ENCODE measurements at regions not wholly inside any gene's neighbourhood (a gene's known extent, or its start where the extent isn't known, plus 50 kb on each side); places are given as distances from the start of the nearest gene placed in this dataset.

DNA sequence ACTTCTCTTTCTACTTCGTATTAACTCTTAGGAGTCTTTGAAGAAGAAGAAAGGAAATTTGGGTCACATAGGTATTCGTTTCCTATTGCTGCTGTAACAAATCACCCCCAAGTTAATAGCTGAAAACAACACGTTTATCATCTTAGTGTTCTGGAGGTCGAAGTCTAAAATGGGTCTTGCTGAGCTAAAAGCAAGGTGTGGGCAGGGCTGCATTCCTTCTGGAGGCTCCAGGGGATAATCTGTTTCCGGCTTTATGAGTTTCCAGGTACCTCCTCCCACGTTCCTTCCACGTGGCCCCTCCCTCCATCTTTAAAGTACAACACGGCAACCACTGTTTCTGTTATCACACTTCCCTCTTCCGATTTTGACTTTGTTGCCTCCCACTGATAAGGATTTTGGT is 233.5 kb upstream of the RBBP8 start:
- no peak for TF ChIP-seq POLR2A (IDR thresholded peaks at IDR 0.05)
- TF ChIP-seq, protein P1, sequence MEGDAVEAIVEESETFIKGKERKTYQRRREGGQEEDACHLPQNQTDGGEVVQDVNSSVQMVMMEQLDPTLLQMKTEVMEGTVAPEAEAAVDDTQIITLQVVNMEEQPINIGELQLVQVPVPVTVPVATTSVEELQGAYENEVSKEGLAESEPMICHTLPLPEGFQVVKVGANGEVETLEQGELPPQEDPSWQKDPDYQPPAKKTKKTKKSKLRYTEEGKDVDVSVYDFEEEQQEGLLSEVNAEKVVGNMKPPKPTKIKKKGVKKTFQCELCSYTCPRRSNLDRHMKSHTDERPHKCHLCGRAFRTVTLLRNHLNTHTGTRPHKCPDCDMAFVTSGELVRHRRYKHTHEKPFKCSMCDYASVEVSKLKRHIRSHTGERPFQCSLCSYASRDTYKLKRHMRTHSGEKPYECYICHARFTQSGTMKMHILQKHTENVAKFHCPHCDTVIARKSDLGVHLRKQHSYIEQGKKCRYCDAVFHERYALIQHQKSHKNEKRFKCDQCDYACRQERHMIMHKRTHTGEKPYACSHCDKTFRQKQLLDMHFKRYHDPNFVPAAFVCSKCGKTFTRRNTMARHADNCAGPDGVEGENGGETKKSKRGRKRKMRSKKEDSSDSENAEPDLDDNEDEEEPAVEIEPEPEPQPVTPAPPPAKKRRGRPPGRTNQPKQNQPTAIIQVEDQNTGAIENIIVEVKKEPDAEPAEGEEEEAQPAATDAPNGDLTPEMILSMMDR (IDR thresholded peaks at IDR 0.05), result no peak

Measured in prostate gland (tissue), 2 donors.